Memory B cell (primary cell): ENCODE measurements at regions not wholly inside any gene's neighbourhood (a gene's known extent, or its start where the extent isn't known, plus 50 kb on each side); places are given as distances from the start of the nearest gene placed in this dataset.

ENCODE experiments used
- ATAC-seq: fragments of 150-1000 bp; cut with Tn5 transposase; 2 replicates; pipeline ENCODE4 v1.10.0; 2021; ENCODE audit warnings: low read depth, mild to moderate bottlenecking, moderate library complexity
- DNase-seq, 2 donors: peaks; one replicate each; pipeline ENCODE4 v3.0.0; 2022; ENCODE audit warnings: low spot score in 2 of 2
- H3K27ac Mint-ChIP-seq: one replicate; pipeline ENCODE4 v1.8.0; 2022; ENCODE audit warnings: mild to moderate bottlenecking, moderate library complexity, mixed read lengths
- H3K27me3 Mint-ChIP-seq: one replicate; pipeline ENCODE4 v1.8.0; 2022; ENCODE audit warnings: mixed read lengths
- H3K36me3 Mint-ChIP-seq: one replicate; pipeline ENCODE4 v1.8.0; 2022; ENCODE audit warnings: mild to moderate bottlenecking, mixed read lengths
- H3K4me1 Mint-ChIP-seq: one replicate; pipeline ENCODE4 v1.8.0; 2022; ENCODE audit warnings: mixed read lengths
- H3K4me3 Mint-ChIP-seq: one replicate; pipeline ENCODE4 v1.8.0; 2022; ENCODE audit warnings: mild to moderate bottlenecking, moderate library complexity, mixed read lengths
- H3K9me3 Mint-ChIP-seq: one replicate; pipeline ENCODE4 v1.8.0; 2022; ENCODE audit warnings: mixed read lengths

DNA sequence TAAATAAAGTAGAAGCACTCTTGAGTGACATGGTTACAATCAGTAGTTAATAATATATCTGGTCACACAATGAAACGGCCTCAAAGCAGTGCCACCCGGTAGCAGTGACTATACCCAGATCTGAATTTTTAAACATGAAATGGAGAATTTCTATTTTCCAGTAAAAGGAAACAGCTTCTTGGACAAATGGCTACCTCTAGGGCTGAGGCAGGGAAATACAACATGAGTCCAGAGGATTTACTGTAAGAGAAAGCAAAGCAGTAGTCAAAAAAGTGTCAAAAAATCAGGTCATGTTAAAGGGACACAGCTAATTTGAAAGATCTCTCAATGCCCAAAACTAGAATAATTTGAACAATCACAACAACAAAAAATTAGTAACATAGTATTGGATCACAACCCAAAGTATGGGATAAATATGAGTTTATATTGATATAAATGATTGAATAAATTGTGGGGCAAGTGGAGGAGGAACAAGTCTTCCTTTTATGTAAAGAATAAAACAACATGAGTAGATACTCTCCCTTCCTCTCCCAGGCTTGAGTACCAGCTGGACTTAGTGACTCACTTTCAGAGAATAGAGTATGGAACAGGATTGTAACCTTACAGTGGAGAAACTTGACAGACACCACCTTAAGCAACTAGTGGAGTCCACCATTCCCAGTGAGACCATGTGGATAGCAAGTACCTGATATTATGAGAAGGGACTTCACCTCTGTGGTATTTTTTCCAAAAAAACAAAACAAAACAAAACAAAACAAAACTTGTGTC is 180.8 kb downstream of the MBD2 start:
- H3K4me1 Mint-ChIP-seq, result no peaks in the 10 kb centered on the region
- H3K27ac Mint-ChIP-seq, result no peak overlapping the region
- H3K4me3 Mint-ChIP-seq, result no peak overlapping the region
- no peaks in the 10 kb centered on the region for H3K9me3 Mint-ChIP-seq
- DNase-seq, result no peak
- ATAC-seq, result no peak
- H3K27me3 Mint-ChIP-seq, result peaks cover 7% of the 10 kb centered on the region
- no peaks in the 10 kb centered on the region for H3K36me3 Mint-ChIP-seq

DNA sequence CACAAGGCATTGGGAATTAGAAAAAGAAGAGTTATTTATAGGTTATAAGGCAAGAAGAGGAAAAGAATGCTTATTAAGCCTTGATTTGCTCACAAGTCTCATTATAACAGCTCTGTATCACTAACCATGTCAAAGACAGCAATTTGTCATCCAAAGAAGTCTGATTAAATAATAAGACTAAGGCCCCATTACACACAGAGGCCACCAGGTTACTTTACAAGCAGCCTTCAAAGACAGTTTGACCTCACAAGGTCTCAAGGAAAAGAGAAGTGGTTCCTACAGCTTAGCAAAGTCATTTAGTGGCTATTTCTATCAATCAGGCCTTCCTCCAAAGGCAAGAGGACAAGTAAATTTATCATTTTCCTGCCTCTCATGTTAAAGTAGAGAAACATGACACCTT is 188.5 kb downstream of the MBD2 start:
- Mint-ChIP-seq H3K4me3 (no peak overlapping the region), H3K27me3 (peaks cover 9% of the 10 kb centered on the region), H3K27ac (no peak overlapping the region), H3K4me1 (no peaks in the 10 kb centered on the region), H3K36me3 (no peaks in the 10 kb centered on the region), H3K9me3 (no peaks in the 10 kb centered on the region)
- DNase-seq (no peak), ATAC-seq (no peak)

DNA sequence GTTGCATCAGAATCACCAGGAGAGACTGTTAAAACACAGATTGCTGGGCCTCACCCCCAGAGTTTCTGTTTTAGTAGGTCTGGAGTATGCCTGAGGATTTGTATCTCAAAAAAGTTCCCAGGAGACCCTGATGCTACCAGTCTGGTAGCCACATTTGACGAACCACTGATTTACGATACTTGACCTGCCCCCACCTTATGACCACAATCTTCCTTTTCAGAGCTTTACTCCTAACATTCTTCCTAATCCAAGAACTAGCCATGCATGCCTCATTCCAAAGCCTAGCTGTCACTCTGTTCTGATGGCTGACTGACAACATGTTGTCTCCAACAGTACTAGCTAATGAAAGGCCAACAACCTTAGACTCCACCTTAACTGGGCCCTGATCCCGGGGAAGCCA is 191.4 kb downstream of the MBD2 start:
- no peaks in the 10 kb centered on the region for H3K4me1 Mint-ChIP-seq
- no peak overlapping the region for H3K27ac Mint-ChIP-seq
- ATAC-seq (no peak), DNase-seq (no peak)
- H3K9me3 Mint-ChIP-seq, result no peaks in the 10 kb centered on the region
- peaks cover 10% of the 10 kb centered on the region for H3K27me3 Mint-ChIP-seq
- no peak overlapping the region for H3K4me3 Mint-ChIP-seq
- no peaks in the 10 kb centered on the region for H3K36me3 Mint-ChIP-seq

DNA sequence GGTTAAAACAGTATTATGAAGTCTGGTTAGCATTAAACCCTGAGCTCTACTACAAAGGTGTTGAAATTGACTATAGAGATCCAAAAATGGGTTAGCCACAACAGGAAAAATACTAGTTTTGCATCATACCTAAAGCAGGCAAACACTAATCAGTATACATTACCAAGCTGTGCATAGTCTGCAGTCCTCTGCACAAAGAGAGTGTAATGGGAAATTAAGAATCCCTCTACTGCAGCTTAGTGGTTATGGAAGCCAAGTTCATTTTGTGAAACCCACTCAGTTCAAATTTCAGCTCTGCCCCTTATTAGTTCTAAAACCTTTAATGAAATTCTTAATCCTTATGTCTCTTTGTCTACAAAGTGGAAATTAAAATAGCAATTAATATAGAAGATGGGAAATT is 192.1 kb downstream of the MBD2 start:
- Mint-ChIP-seq H3K27me3 (peaks cover 9% of the 10 kb centered on the region), H3K9me3 (no peaks in the 10 kb centered on the region), H3K27ac (no peak overlapping the region), H3K36me3 (no peaks in the 10 kb centered on the region), H3K4me3 (no peak overlapping the region), H3K4me1 (no peaks in the 10 kb centered on the region)
- ATAC-seq, result no peak
- DNase-seq, result no peak

DNA sequence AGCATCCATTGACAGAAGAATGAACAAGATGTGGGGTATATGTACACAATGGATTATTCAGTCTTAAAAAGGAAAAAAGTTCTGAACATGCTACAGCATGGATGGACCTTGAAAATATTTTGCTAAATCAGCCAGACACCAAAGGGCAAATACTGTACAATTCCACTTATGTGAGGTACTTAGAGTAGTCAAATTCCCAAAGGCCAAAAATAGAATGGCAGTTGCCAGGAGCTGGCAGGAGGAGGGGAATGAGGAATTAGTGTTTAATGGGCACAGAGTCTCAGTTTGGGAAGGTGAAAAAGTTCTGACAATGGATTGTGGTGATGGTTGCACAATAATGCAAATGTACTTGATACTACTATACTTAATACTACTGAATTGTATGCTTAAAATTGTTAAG is 193.2 kb downstream of the MBD2 start:
- H3K27ac Mint-ChIP-seq, result no peak overlapping the region
- H3K9me3 Mint-ChIP-seq, result no peaks in the 10 kb centered on the region
- H3K36me3 Mint-ChIP-seq, result no peaks in the 10 kb centered on the region
- no peak for ATAC-seq
- no peak for DNase-seq
- no peaks in the 10 kb centered on the region for H3K4me1 Mint-ChIP-seq
- peaks cover 6% of the 10 kb centered on the region for H3K27me3 Mint-ChIP-seq
- H3K4me3 Mint-ChIP-seq, result no peak overlapping the region

DNA sequence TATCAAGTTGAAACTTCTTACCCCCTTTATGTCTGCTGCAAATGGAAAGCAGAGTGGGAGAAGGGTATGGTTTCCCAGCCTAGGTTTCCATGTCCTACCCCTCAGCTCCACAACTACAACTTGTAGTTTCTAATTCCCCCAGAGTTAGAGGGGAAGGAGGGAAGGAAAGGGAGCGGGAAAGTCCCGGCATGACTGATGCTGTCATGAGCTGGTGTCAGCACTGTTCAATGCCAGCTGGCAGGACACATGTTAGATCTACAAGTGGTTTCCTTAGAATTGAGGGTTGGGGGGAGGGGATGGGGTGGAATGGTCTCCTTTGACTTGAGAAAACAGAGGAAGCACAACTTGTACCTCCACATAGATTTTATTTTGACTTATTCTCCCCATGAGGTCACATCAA is 194.0 kb downstream of the MBD2 start:
- ATAC-seq (no peak), DNase-seq (no peak)
- Mint-ChIP-seq H3K27ac (no peak overlapping the region), H3K4me1 (no peaks in the 10 kb centered on the region), H3K9me3 (no peaks in the 10 kb centered on the region), H3K36me3 (no peaks in the 10 kb centered on the region), H3K27me3 (peaks cover 8% of the 10 kb centered on the region), H3K4me3 (no peak overlapping the region)

DNA sequence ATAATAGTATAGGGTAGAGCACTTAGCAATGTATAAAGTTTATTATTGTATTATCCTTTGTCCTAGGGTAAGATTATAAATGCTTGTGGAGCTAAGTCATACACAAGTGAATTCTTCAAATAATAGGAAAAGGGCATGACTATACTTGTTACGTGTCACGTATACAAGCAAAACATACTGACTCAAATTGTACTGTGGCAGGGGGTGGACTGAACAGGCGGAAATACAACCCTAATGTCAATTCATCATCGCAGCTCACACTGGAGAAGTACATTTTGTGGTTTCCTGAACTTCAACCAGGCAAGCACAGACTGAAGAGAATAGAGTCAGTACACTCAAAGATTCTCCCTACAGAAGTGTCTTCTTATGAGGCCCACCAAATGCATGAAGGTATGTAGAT is 201.0 kb downstream of the MBD2 start:
- no peaks in the 10 kb centered on the region for H3K9me3 Mint-ChIP-seq
- ATAC-seq, result no peak

DNA sequence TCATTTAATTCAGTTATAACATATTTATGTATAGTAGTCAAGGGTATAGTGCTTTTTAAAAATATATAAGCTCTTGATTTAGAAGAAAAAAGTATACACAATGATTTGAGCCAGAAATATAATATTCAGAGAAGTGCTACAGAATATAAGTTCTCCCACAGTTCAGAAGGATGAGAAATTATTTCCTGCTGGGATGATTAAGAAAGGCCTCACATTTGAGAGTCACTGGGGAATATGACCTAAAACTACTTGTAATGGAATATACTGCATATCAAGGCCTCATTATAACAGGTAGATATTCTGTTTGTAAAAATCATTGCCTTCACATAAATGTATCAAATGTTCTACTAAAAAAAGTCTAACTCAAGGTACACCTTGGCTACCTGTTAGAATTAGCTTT is 203.5 kb downstream of the MBD2 start:
- no peak overlapping the region for H3K4me3 Mint-ChIP-seq
- H3K27me3 Mint-ChIP-seq, result peaks cover 5% of the 10 kb centered on the region
- no peaks in the 10 kb centered on the region for H3K4me1 Mint-ChIP-seq
- no peaks in the 10 kb centered on the region for H3K9me3 Mint-ChIP-seq
- no peak overlapping the region for H3K27ac Mint-ChIP-seq
- DNase-seq (no peak), ATAC-seq (no peak)
- H3K36me3 Mint-ChIP-seq, result no peaks in the 10 kb centered on the region

More for the DNA sequence above, 201.0 kb downstream of the MBD2 start:
- H3K4me1 Mint-ChIP-seq, result no peaks in the 10 kb centered on the region
- no peak for DNase-seq
- H3K36me3 Mint-ChIP-seq, result no peaks in the 10 kb centered on the region
- H3K27ac Mint-ChIP-seq, result no peak overlapping the region
- H3K4me3 Mint-ChIP-seq, result no peak overlapping the region
- peaks cover 5% of the 10 kb centered on the region for H3K27me3 Mint-ChIP-seq

DNA sequence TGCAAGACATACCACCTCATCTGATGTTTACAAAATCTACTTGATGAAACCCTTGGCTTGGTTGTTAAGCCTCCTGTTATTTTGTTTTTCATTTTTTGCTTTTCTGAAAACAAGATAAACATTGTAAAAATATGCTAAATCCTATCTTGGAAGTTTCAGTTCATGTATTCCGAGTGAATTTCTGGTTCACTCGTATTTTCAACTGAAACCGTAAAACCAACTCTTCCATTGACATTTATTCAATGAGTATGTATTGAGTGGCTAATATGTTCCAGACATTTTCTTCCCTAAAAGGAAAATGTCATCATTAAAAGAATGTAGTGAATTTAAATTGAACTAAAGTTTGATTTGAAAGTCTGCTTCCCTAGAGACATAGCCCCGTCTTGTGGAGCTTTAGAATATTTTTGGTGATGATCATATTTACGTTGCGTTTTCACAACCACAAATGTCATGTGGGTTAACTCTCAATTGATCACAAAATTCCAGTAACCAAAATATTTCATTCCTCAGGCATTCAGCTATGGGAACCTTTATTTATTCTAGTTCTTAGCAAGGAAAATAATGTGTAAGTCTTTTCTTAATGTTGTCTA is 204.2 kb downstream of the MBD2 start:
- ATAC-seq, result no peak

DNA sequence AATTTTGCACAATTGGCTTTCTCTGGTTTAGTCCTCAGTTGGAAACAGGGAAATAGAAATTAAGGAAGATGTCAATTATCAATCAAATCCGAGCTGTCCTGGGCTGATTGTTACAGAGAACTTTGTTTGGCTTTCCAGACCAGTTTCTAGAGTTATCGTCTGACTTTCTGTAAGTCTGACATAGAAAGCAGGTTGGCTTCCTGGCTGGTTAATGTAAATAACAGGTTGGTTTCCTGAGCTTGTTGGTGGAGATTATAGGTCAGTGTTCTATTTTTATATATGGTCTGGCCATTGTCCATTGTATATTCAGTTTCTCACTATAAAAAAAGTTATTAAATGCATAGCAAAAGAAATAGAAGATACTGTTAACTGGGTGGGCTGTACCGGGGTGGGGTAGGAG is 204.8 kb downstream of the MBD2 start:
- ATAC-seq (no peak), DNase-seq (no peak)
- Mint-ChIP-seq H3K4me1 (no peaks in the 10 kb centered on the region), H3K4me3 (no peak overlapping the region), H3K27me3 (peaks cover 3% of the 10 kb centered on the region), H3K36me3 (no peaks in the 10 kb centered on the region), H3K27ac (no peak overlapping the region), H3K9me3 (no peaks in the 10 kb centered on the region)

More for the DNA sequence above, 204.2 kb downstream of the MBD2 start:
- no peak for DNase-seq
- H3K9me3 Mint-ChIP-seq, result no peaks in the 10 kb centered on the region
- no peaks in the 10 kb centered on the region for H3K36me3 Mint-ChIP-seq
- peaks cover 3% of the 10 kb centered on the region for H3K27me3 Mint-ChIP-seq
- H3K4me3 Mint-ChIP-seq, result no peak overlapping the region
- no peak overlapping the region for H3K27ac Mint-ChIP-seq
- no peaks in the 10 kb centered on the region for H3K4me1 Mint-ChIP-seq

DNA sequence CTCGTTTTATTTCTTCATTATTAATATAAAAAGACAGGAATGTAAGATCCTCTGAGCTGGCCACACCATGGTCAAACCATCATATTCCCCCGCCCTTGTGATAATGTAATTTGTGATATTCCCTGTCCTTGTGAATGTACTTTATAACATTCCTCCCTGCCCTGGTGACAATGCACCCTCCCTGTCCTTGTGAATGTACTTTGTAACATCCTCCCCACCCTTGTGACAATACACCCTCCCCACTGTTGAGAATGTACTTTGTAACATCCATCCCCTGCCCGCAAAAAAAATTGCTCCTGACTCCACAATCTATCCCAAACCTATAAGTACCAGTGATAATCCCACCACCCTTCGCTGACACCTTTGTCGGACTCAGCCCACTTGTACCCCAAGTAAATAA is 211.0 kb downstream of the MBD2 start:
- H3K9me3 Mint-ChIP-seq, result no peaks in the 10 kb centered on the region
- ATAC-seq (no peak), DNase-seq (no peak)
- H3K36me3 Mint-ChIP-seq, result no peaks in the 10 kb centered on the region
- no peaks in the 10 kb centered on the region for H3K4me1 Mint-ChIP-seq
- H3K27me3 Mint-ChIP-seq, result peaks cover 1% of the 10 kb centered on the region
- no peak overlapping the region for H3K4me3 Mint-ChIP-seq
- no peak overlapping the region for H3K27ac Mint-ChIP-seq

DNA sequence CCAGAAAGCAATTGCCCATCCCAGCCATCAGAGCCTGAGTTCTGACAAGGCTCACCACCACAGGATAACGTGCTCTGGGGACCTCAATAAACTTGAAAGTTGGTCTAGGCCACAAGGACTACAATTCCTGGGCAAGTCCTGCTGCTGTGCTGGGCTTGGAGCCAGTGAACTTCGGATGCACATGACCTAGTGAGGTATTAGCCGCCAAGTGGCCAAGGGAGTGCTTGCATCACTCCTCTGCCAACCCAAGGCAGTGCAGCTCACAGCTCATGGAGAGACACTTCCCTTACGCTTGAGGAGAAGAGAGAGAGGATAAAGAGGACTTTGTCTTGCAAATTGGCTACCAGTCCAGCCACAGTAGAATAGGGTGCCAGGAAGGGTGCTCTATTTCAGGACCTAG is 219.6 kb downstream of the MBD2 start:
- Mint-ChIP-seq H3K4me1 (no peaks in the 10 kb centered on the region), H3K9me3 (peaks cover 1% of the 10 kb centered on the region), H3K27ac (no peak overlapping the region), H3K27me3 (peaks cover 3% of the 10 kb centered on the region), H3K4me3 (no peak overlapping the region), H3K36me3 (no peaks in the 10 kb centered on the region)
- ATAC-seq, result no peak
- no peak for DNase-seq

DNA sequence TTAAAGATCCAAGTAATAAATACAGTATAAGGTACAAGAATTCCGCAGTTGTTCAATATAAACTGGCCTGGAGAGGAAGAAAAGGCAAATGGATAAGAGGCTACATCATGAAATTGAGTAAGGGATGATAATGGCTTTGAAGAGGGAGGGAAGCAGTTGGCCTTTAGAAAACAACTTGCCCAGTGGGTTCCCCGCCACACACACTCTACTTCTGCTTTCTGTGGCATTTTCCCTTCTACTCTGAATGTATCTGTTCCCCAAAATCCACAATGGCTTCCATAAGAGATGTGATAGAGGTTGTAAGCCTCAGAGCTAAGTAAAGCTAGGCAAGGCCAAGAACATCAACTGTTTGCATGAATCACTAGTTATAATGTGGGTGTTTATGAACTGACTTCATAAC is 221.3 kb downstream of the MBD2 start:
- Mint-ChIP-seq H3K27ac (no peak overlapping the region), H3K36me3 (no peaks in the 10 kb centered on the region), H3K4me1 (no peaks in the 10 kb centered on the region)

DNA sequence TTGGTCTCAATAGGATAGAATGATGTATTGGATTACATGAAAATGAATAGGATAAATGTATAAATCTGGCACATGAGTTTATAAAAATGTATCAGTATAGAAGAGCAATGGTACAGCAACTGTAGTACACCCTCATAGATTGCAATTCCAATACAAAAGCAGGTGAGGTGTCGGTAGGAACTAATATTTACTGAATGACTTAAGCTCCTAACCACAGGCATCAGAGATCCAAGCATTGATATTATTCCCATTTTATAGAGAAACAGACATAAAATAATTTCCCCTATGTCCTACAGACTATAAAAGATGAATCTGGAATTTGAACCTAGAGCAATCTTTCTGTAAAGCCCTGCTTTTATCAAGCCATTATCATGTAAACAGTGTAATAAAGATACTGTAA is 227.4 kb downstream of the MBD2 start:
- Mint-ChIP-seq H3K4me1 (no peaks in the 10 kb centered on the region), H3K4me3 (no peak overlapping the region), H3K27ac (no peak overlapping the region), H3K36me3 (no peaks in the 10 kb centered on the region), H3K9me3 (no peaks in the 10 kb centered on the region), H3K27me3 (peaks cover 2% of the 10 kb centered on the region)
- ATAC-seq (no peak), DNase-seq (no peak)

More for the DNA sequence above, 221.3 kb downstream of the MBD2 start:
- DNase-seq (no peak), ATAC-seq (no peak)
- peaks cover 1% of the 10 kb centered on the region for H3K9me3 Mint-ChIP-seq
- H3K4me3 Mint-ChIP-seq, result no peak overlapping the region
- peaks cover 3% of the 10 kb centered on the region for H3K27me3 Mint-ChIP-seq

DNA sequence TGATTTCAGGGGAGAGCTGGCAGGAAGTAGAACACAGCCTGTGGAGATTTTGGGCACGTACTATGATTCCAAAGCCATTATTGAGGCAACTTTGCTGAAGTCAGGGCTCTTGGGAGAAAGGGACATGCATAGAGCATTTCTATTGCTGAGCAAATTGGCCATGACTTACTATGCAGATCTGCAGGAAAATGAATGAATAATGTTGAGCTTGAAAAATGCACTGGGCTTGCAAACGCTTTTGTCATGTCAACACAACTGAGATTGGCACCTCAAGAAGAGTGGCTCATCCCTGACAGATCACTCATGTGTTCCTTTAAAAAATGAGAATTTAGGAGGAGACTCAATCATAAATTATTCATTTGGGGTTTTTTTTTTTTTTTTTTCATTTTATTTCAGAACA is 230.5 kb downstream of the MBD2 start:
- no peaks in the 10 kb centered on the region for H3K36me3 Mint-ChIP-seq
- no peaks in the 10 kb centered on the region for H3K9me3 Mint-ChIP-seq
- H3K4me1 Mint-ChIP-seq, result no peaks in the 10 kb centered on the region
- no peak for ATAC-seq
- H3K4me3 Mint-ChIP-seq, result no peak overlapping the region
- H3K27me3 Mint-ChIP-seq, result peaks cover 2% of the 10 kb centered on the region
- H3K27ac Mint-ChIP-seq, result no peak overlapping the region
- DNase-seq, result no peak
